Stimulated activated CD8-positive, alpha-beta memory T cell treated with anti-CD3 and anti-CD28 coated beads, Interleukin-4, amount 100 ng/mL, for 48 hours (primary cell): ENCODE measurements at regions not wholly inside any gene's neighbourhood (a gene's known extent, or its start where the extent isn't known, plus 50 kb on each side); places are given as distances from the start of the nearest gene placed in this dataset.
"Not testable (repeated sequence)": the region's sequence is repeated elsewhere in the genome, so short reads cannot be mapped to it uniquely, and the experiment has no call there.

Experiments
- DNase-seq: peaks from one replicate; pipeline ENCODE4 v3.0.0-alpha.2; 2020

DNA sequence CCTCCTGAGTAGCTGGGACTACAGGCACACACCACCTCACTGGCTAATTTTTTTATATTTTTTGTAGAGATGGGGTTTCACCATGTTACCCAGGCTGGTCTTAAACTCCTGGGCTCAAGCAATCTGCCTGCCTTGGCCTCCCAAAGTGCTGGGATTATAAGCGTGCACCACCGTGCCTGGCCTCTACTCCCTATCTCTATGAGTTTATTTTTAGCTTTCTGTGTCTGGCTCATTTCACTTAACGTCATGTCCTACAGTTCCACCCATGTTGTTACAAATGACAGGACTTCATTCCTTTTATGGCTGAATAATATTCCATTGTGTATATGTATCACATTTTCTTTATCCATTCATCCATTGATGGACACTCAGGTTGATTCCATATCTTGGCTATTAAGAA, 164.2 kb upstream of the ZNF648 start:
- DNase-seq: not testable (repeated sequence)

DNA sequence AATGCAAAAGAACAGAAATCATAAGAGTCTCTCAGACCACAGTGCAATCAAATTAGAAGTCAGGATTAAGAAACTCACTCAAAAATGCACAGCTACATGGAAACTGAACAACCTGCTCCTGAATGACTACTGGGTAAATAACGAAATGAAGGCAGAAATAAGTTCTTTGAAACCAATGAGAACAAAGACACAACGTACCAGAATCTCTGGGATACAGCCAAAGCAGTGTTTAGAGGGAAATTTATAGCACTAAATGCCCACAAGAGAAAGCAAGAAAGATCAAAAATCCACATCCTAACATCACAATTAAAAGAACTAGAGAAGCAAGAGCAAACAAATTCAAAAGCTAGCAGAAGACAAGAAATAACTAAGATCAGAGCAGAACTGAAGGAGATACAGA, 160.5 kb upstream of the ZNF648 start:
- not testable (repeated sequence) for DNase-seq

DNA sequence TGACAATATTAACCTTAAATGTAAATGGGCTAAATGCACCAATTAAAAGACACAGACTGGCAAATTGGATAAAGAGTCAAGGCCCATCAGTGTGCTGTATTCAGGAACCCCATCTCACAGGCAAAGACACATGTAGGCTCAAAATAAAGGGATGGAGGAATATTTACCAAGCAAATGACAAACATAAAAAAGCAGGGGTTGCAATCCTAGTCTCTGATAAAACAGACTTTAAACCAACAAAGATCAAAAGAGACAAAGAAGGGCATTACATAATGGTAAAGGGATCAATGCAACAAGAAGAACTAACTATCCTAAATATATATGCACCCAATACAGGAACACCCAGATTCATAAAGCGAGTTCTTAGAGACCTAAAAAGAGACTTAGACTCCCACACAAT, 159.9 kb upstream of the ZNF648 start:
- not testable (repeated sequence) for DNase-seq

DNA sequence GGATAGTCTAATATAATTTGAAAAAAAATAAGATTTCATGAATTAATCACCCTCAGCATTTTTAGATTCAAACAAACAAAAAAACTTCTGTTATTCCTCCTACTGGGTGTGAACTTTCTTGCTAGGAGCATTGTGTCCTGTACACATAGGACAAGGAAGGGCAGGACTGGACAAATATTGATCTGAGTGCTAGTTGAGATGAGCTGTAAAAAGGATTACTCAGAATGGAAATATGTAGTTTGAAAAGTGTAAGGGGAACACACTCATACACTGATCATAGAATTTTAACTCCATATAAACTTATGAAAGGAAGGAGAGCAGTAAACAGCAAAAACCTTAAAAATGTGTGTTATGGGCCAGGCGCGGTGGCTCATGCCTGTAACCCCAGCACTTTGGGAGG, 156.5 kb upstream of the ZNF648 start:
- DNase-seq: no peak

DNA sequence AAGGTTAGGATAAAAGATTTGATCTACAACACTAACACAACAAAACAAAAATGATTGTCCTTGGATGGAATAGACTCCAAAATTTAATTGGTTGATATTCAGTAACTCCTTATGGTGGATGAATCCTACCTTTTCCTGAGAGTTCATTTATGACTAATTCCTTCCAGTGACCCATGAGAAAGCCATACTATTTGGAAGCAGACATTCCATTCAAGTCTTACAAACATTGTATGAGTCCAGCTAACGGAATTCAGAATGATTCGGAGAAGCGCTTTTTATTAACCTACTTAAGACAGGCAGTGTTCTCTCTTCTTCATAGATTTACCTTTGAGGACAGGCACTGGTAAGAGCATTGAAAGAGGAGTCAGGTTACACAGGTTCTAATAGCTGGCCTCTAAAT, 155.6 kb upstream of the ZNF648 start:
- DNase-seq: no peak

DNA sequence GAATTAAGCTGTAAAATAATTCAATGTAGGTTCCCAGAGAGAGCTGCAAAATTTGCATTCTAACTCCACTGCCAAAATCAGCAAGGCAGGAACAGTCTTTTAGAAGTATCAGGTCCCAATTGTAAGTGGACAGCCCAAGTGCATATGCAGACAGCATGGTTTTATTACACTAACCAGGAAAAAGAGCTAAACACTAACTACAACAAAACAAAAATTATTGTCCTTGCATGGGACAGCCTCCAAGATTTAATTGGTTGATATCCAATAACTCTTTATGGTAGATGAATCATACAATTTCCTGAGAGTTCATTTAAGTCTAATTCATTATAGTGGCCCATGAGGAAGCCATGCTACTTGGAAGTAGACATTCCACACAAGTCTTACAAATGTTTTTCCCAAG, 154.3 kb upstream of the ZNF648 start:
- DNase-seq: no peak

DNA sequence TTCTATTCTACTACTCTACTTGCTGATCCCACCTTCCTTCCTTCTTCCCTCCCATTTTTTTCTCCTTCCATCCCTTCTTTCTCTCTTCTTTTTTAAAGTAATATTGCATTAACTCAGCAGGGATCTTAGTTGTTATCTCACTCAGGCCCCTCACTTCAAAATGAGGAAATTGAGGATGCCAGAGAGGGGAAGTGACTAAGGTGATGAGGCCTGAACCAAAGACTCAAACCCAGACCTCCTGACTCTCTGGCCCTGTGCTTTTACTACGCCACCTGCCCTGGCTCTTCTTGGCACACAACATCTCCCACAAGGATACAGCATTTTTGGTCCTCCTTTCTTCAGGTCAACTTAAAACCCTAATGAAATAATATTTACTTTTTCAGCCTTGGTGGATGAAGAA, 151.7 kb upstream of the ZNF648 start:
- no peak for DNase-seq

DNA sequence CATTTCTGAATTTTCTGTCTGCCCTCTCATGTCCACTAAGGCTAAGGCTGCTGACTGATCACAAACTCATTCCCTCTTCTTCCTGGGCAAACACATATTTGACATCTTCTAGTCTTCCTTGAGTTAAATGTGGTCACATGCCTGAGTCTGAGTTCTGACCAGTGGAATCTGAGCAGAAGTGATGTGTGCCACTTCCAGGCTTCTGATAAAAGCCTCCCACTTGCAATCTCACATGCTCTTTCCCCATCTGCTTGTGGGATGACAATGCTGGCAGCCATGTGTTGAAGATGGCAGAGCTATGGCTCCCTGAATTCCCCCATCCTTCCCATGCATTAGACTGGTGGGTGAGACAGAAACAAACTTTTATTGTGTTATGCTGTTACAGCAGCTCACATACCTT, 149.9 kb upstream of the ZNF648 start:
- DNase-seq: no peak

DNA sequence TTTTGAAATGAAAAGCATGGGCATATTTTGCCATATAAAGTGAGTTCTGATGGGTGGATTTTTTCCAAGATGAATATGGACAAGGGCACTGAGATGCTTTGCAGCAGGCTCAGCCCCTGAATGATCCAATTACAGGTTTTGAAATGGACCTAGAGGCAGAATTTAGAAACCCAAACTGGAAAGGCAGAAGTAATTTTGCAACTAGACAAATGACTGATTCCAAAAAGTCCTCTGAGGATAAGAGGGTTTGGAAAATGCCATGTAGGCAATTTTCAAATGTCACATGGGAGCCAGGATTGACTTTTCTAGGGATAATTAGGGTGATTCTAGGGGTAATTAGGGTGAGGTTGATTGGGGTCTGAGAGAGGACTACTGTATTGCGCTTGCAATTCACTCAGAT, 148.9 kb upstream of the ZNF648 start:
- DNase-seq: no peak

DNA sequence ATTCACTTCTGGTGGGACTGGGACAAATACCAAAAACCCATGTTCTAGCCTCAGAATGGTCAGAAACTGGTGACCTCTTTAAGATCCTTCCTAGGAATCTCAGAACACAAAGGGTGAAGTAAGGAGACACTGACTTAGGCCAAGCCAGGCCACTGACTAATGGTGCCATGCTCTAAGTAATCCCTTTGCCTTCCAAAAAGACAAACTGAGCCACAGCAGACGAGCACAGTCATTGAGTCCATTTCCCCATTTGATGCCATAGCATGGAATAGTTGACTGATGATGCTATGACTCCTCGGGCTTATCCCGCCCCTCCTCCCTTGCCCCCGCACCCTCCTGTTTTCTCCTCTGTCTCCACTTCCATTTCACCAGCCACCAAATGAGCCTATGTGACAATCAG, 145.8 kb upstream of the ZNF648 start:
- DNase-seq: no peak

DNA sequence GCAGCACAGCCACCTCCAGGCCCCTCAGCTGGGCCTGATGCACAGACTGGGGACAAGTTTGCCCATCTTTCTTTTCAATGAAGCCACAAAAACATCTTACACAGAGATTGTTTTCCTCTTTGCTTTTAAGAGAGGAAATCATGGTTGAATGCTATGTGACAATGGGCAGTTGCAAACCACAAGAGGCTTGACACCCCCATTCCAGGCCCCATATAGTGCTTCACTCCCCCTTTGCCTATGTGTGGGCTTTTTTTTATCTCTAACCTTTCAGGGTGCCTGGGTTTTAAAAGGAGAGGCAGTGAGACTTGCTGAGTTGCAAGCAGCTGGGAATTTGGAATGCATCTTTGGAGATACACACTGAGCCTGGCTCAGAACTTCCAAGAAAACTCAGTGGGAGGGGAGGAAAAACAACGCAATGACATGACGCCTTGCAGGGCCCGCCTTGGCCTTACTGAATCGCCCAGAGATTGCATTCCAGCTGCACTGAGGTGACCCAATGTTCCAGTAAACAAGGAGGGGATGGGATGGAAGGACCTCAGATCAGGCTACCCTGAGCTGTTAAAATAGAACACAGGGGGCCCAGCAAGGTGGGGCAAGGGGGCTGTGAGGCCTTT, 145.2 kb upstream of the ZNF648 start:
- no peak for DNase-seq

DNA sequence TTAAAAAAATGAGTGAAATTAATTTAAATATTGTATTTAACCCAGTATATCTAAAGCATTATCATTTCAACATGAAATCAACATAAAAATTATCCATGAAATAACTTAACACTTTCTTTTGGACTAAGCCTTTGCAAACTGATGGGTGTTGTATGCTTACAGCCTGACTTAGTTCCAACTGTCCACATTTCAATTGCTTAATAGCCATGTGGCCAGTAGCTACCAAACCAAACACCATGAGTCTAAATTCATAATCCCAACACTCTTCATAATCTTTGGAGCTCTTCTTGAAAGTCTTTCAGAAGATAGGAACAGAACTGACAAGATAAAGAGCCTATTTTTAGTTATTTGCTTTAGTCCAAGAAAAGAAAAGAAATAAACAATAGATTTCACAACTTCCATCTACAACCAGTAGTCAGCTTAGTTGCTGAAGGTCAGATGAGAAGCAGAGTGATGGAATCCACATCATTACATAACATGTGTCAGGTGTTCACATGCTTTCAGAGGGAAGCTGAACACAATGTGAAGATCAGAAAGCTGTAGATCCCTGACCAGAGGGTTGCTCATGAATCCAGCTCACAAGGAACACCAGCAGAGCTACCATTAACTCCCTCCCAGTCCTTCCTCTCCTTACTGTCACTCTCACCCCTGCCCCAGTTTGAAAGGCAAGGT, 144.0 kb upstream of the ZNF648 start:
- no peak for DNase-seq

DNA sequence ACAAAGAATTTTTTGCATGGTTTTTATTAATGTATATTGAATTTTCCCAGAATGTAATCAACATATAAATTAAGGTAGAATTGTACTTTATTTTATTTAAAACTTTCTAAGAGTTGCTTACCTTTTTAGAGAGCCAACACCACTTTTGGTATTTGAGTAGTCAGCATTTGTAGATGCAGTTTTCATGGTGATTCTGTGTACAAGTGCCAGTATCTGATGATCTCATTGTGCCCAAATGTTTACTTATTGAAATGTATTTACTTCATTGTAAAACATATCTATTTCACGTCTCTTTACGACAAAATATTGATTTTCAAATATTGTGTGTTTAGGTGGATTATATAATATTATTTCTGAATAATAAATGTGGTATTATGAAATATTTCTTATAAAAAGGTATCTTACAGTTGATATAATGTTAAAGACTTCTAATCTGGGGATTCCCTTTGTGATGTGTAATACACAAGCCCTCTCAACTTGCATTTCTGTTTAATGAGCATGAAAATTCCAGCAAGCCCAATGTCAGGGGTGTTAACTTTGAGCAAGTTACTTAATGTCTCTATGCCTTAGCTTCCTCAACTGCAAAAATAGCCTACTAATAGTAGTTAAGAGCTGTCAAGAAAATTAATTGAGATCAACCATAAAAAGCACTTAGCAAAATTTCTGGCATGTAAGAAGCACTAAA, 141.8 kb upstream of the ZNF648 start:
- no peak for DNase-seq

DNA sequence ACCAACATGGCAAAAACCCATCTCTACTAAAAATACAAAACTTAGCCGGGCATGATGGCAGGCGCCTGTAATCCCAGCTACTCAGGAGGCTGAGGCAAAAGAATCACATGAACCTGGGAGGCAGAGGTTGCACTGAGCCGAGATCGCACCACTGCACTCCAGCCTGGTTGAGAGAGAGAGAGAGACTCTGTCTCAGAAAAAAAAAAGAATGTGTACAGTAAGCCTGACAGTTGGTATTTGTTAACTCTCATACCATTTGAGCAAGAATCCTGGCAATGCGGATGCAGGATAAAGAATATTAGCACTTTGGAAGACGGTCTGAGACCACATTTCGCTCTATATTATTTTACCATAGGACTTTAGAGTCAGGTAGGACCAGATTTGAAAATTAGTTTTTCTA, 140.0 kb upstream of the ZNF648 start:
- DNase-seq: not testable (repeated sequence)

DNA sequence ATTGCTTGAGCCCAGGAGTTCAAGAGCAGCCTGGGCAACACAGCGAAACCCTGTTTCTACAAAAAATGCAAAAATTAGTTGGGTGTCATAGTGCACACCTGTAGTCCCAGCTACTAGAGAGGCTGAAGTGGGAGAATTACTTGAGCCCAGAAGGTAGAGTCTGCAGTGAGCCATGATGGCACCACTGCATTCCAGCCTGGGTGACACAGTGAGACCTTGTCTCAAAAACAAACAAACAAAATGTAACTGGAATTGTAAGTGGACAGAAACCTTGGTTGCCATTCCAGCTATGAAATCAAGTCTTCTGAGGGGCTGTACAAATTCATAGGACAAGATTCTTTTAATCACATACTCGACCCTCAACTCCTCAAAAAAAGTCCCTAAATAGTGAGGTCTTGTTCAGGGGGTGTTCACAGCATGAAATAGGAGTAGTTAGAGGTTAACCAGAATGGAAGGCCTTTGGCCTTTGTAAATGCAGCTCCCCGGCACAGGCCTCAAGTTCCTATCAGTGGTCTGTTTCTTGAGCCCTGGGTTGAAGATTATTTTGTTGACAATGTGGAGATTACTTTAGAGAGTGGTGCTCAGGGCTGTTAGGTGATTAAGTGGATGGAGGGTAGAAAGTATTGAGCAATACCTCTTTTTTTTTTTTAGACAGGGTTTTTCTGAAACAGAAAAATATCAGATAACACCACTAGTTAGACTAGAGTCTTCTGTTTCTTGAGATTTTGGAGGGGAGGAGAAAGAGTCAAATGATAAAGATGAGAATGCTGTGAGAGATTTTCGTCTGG, 138.7 kb upstream of the ZNF648 start:
- no peak for DNase-seq

DNA sequence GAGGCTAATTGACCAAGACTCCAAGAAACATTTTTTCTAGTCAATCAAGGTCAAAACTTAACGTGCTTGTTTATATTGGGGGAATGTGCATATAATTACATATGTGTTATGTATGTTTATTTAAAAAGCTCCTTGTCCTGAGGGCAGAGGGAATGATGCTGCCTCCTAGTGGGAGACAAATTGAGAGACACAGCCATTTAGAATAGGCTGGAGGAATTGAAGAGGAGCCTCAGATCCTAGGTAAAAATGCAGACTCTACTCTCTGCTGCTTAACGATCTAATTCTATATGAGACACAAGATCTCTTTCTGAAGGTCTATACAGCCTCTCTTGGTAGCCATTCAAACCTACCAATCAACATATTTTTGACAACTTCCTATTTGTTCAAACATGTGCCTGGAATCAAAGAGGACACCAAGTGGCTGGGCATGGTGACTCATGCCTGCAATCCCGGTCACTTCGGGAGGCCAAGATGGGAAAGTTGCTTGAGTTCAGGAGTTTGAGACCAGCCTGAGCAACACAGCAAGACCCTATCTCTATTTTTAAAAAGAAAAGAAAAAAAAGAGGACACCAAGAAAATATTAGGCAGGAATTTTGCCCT, 136.6 kb upstream of the ZNF648 start:
- no peak for DNase-seq

DNA sequence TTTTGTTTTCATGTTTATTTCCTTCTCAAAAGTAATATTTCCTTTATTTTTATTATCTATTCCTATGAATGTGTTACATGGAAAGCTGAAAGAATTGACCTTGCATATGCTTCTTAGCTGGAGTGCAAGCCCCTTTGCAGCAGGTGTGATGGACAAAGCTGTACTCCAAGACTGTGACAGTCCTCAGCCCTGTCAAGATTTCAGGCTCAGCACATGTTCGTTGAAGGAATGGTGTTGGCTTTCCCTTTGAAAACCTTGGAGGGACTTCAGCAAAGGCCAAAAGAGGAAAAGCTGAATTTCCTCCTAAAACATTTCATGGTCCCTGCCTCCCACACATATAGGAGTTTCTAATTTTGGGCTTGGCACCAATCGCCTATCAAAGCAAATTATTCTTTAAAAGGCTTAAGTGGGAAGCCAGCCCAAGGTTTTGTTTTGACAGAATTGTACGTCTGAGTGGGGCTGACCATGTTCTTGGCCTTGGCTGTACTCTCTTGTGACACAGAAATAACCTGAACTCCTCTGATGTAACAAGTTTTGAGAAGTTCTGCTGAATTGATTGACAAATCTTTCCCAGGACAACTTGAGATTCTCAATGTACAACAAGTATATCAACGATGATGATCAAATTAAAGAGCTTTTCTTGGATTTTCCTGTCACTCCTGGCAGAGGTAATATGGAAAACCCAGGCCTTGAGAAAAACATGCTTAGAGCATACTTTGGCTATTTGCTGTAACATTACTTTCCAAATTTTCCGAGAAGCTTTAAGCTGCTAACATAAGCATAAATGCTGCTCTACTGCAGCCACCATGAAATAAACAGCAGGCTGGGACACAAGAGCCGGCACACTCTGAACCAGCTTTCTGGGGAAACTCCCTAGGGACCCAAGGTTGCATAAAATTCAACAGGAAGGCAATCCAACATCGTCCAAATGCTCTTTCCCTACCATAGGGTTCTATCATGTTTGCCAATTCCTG, 135.7 kb upstream of the ZNF648 start:
- no peak for DNase-seq

DNA sequence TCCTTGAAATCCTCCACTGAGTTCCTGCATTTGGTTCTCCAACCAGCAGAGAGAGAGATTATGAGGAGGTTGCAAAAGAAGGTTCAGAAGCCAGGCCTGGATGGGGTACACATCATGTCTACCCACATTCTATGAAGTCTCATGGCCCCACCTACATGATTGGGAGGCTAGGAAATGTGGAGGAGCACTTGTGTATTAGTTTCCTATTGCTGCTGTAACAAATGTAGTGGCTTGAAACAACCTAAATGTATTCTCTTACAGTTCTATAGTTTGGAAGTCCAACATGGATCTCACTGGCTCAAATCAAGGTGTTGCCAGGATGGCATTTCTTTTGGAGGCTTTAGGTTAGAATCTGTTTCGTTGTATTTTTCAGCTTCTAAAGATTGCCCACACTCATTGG, 134.2 kb upstream of the ZNF648 start:
- DNase-seq: no peak

DNA sequence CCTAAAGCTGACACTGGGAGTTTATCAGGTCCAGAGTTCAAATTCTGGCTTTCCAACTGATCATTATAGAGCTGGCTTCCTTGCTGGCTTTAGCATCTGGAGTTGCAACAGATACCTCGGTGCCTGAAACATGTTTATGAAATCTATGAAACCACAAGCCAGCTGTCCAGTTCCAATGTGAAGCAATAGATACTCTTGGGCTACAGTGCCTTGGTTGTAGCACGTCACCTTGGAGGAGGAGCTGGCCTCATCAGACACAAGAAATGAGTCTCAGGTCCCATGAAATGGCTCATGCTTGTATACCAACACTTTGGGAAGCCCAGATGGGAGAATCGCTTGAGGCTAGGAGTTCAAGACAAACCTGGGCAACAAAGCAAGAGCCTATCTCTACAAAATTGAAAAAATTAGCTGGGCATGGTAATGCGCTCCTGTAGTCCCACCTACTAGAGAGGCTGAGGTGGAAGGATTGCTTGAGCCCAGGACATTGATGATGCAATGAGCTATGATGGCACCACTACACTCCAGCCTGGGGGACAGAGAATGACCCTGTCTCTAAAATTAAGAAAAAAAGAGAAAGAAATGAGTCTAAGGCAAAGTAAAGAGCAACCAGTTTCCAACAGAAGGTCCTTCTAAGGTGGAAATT, 132.5 kb upstream of the ZNF648 start:
- DNase-seq: no peak

DNA sequence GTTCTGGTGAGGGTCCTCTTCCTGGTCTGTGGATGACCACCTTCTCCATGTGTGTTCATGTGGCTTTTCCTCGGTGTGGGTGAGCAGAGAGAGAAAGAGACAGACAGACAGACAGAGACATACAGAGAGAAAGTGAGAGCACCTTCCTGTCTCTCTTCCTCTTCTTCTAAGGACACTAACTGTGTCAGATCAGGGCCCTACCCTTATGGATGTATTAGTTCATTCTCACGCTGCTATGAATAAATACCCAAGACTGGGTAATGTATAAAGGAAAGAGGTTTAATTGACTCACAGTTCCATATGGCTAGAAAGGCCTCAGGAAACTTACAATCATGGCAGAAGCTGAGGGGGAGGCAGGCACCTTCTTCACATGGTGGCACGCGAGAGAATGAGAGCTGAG, 131.5 kb upstream of the ZNF648 start:
- DNase-seq: no peak

DNA sequence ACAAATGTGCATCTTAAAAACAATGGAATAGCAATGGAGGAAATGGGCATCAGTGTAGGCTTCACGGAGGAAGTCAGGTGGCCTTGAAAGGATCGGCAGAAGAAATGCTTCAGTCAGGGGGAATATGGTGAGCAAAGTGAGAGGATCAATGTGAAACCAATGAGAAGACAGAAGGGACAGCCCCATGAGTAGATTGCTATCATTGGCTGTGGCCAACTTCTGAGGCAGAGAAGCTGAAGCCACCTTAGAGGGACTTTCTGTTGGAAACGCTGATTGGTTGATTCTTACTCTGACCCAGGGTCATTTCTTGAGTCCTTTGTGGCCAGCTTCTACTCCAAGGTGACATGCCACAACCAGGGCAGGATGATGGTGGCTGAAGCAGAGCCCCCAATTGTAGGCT, 130.7 kb upstream of the ZNF648 start:
- DNase-seq: no peak
